ENCODE measurements at regions not wholly inside any gene's neighbourhood (a gene's known extent, or its start where the extent isn't known, plus 50 kb on each side); places are given as distances from the start of the nearest gene placed in this dataset.
A peak's percentile ranks its signal among the peaks of the same experiment; 100 is the strongest.

DNA sequence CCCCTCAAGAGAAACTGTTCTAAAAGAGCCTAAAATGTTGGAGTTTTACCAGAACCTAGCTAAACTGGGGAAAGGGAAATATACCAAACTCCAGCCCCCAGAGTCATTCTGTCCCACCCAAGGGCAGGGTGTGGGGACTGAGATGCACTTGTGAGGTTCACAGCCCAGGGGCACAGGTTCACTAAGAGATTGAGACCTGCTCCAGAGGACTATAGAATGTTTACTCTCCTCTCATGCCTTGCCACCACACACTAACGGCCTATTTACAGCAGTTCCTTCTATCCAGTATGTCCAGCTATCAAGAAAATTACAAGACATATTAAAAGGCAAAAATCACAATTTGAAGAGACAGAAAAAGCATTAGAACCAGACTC, 60.6 kb upstream of the PARP11 start:
- H3K36me3 Mint-ChIP-seq, result peaks cover 0 to 6% of the 10 kb centered on the region in 2 donors
- H3K4me1 Mint-ChIP-seq, result peaks cover 12 to 19% (median 14%) of the 10 kb centered on the region in 3 donors
- ATAC-seq (ENCODE audit: low read depth in 2 of 2) (no peak), DNase-seq (no peak)
- no peaks in the 10 kb centered on the region for H3K9me3 Mint-ChIP-seq
- H3K27me3 Mint-ChIP-seq, result peaks cover 20 to 38% (median 23%) of the 10 kb centered on the region in 3 donors
- H3K4me3 Mint-ChIP-seq, result no peak overlapping the region
- H3K27ac Mint-ChIP-seq, result no peak overlapping the region

GRCh38 chr12:3933074-3933818, 60.0 kb upstream of the PARP11 start:
- DNase-seq (no peak), ATAC-seq (ENCODE audit: low read depth in 2 of 2) (no peak)
- H3K4me1 Mint-ChIP-seq, result peaks cover 16 to 24% (median 16%) of the 10 kb centered on the region in 3 donors
- H3K36me3 Mint-ChIP-seq, result peaks cover 0 to 6% of the 10 kb centered on the region in 2 donors
- H3K27me3 Mint-ChIP-seq, result peaks cover 21 to 43% (median 28%) of the 10 kb centered on the region in 3 donors
- H3K9me3 Mint-ChIP-seq, result no peaks in the 10 kb centered on the region
- peak overlapping the region in 1 of 6 donors; percentile 35 for H3K27ac Mint-ChIP-seq
- no peak overlapping the region for H3K4me3 Mint-ChIP-seq

- ATAC-seq (ENCODE audit: low read depth in 2 of 2) (no peak), DNase-seq (no peak)
- H3K9me3 Mint-ChIP-seq, result no peaks in the 10 kb centered on the region
- H3K27ac Mint-ChIP-seq, result no peak overlapping the region
- H3K36me3 Mint-ChIP-seq, result peaks cover 0 to 6% of the 10 kb centered on the region in 2 donors
- H3K27me3 Mint-ChIP-seq, result peaks cover 21 to 54% (median 29%) of the 10 kb centered on the region in 3 donors
- no peak overlapping the region for H3K4me3 Mint-ChIP-seq
- peaks cover 16 to 24% (median 16%) of the 10 kb centered on the region in 3 donors for H3K4me1 Mint-ChIP-seq
These were observed 58.6 kb upstream of the PARP11 start for GRCh38 chr12:3931776-3932175.

- Mint-ChIP-seq H3K4me3 (no peak overlapping the region), H3K4me1 (peaks cover 16 to 24% (median 16%) of the 10 kb centered on the region in 3 donors), H3K36me3 (peaks cover 0 to 6% of the 10 kb centered on the region in 2 donors), H3K27ac (no peak overlapping the region), H3K9me3 (no peaks in the 10 kb centered on the region), H3K27me3 (peaks cover 23 to 59% (median 32%) of the 10 kb centered on the region in 3 donors)
- no peak for ATAC-seq (ENCODE audit: low read depth in 2 of 2)
- DNase-seq, result no peak
These were observed 58.0 kb upstream of the PARP11 start for GRCh38 chr12:3931206-3931605.

DNA sequence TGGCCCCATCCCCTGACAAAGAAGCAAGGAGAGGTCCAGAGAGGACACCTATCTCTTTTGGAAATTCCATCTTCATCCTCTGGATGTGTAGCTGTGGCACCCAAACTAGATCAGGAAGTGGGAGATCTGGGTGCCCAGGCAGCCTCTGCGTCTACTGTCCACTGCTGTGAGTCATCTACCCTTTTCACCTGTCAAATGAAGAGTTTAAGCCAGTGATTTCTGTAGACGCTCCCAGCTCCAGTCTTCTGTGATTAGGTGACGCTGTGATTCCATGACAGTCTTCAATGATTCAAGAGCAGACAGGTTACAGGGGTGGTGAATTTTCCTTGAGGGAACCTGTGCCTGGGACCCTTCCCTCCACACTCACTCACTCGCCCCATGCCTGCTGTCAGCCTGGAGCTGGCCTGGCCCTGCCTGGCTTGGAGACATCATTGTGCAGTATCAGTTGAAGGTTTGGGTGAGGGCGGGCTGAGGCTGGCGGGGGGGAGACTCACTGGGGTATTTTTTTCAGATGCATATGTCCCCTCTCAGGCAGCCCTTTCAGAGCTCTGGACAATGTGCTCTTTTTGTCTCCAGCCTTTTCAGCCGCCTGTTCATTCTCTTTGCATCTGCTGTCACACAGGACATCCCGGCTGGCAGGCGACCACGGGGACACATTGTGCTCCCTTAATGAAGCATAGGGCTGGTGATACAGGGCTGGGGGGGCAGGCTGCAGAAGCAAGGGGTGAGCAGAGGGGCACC, 56.8 kb upstream of the PARP11 start:
- DNase-seq (no peak), ATAC-seq (ENCODE audit: low read depth in 2 of 2) (no peak)
- H3K9me3 Mint-ChIP-seq, result no peaks in the 10 kb centered on the region
- no peak overlapping the region for H3K27ac Mint-ChIP-seq
- peaks cover 28 to 65% (median 43%) of the 10 kb centered on the region in 3 donors for H3K27me3 Mint-ChIP-seq
- peaks cover 13 to 19% (median 14%) of the 10 kb centered on the region in 3 donors for H3K4me1 Mint-ChIP-seq
- H3K36me3 Mint-ChIP-seq, result peaks cover 0 to 6% of the 10 kb centered on the region in 2 donors
- no peak overlapping the region for H3K4me3 Mint-ChIP-seq

DNA sequence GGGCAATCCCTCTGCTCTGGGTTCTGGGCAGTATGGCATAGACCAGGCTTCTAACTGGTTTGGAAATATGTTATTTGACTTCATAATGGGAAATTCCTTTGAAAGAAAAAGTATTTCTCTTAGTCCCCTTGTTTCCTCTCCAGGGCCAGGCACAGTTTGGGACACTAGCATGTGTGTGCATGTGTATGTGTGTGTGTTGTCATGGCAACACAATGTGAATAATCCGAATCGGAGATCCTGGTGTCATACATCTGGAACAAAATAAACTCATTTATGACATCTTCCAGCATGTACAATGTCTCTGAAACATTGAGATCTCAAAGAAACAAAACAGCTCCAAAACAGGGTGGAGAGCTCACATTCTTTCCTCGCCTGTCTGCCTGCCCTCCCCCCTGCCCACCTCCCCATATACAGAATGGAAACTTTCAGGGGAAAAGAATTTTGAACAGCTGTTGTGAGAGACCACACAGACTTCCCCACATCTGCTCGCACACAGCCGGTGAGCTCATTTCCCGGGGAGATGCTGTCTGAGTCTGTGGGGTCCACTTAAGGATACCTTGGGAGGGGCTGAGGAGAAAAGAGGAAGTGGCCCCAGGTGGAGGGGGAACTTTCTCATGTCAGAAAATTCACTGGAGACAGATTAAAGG, 55.5 kb upstream of the PARP11 start:
- H3K9me3 Mint-ChIP-seq, result no peaks in the 10 kb centered on the region
- peaks cover 30 to 70% (median 45%) of the 10 kb centered on the region in 3 donors for H3K27me3 Mint-ChIP-seq
- peak; percentile 49 to 52 for ATAC-seq (ENCODE audit: low read depth in 2 of 2)
- peak overlapping the region in 1 of 8 donors; percentile 61 for H3K4me3 Mint-ChIP-seq
- DNase-seq, result peak; percentile 9
- H3K4me1 Mint-ChIP-seq, result peaks cover 4 to 12% (median 8%) of the 10 kb centered on the region in 3 donors
- H3K27ac Mint-ChIP-seq, result peak overlapping the region in 1 of 6 donors; percentile 18
- H3K36me3 Mint-ChIP-seq, result peaks cover 0 to 6% of the 10 kb centered on the region in 2 donors

GRCh38 chr12:3925621-3926020, 52.4 kb upstream of the PARP11 start:
- Mint-ChIP-seq H3K4me3 (no peak overlapping the region), H3K27me3 (peaks cover 20 to 70% (median 37%) of the 10 kb centered on the region in 3 donors), H3K9me3 (no peaks in the 10 kb centered on the region), H3K27ac (no peak overlapping the region), H3K36me3 (peaks cover 0 to 6% of the 10 kb centered on the region in 2 donors), H3K4me1 (peaks cover 4 to 12% (median 8%) of the 10 kb centered on the region in 3 donors)
- ATAC-seq (ENCODE audit: low read depth in 2 of 2) (no peak), DNase-seq (no peak)

- ATAC-seq (ENCODE audit: low read depth in 2 of 2) (no peak), DNase-seq (no peak)
- Mint-ChIP-seq H3K36me3 (peaks cover 0 to 6% of the 10 kb centered on the region in 2 donors), H3K4me3 (no peak overlapping the region), H3K27ac (no peak overlapping the region), H3K4me1 (peaks cover 4 to 12% (median 8%) of the 10 kb centered on the region in 3 donors), H3K9me3 (no peaks in the 10 kb centered on the region), H3K27me3 (peaks cover 20 to 61% (median 29%) of the 10 kb centered on the region in 3 donors)
These were observed 51.6 kb upstream of the PARP11 start for GRCh38 chr12:3924761-3925160.

DNA sequence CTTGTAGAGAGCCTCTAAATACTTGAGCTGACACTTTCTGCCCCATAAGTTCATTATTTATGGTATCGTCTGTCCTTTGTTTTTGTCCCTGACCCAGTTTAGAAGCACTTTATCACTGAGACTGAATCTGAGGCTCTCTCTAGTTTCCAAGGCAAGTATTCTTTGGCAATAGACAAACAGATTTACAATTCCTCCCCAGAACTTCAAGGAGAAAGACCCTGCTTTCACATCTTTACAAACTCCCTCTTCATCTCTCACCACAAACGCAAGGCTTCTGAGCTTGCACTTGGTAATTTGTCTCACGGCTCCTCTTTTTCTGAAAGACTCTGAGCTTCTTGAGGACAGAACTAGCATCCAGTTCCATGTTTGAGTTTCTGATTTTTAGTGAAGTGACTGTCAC, 49.8 kb upstream of the PARP11 start:
- H3K9me3 Mint-ChIP-seq, result no peaks in the 10 kb centered on the region
- no peak for ATAC-seq (ENCODE audit: low read depth in 2 of 2)

More for the DNA sequence above, 49.8 kb upstream of the PARP11 start:
- H3K36me3 Mint-ChIP-seq, result no peaks in the 10 kb centered on the region
- peak overlapping the region in 1 of 6 donors; percentile 29 for H3K27ac Mint-ChIP-seq
- H3K4me1 Mint-ChIP-seq, result no peaks in the 10 kb centered on the region
- H3K4me3 Mint-ChIP-seq, result no peak overlapping the region
- peaks cover 12 to 44% (median 15%) of the 10 kb centered on the region in 3 donors for H3K27me3 Mint-ChIP-seq
- no peak for DNase-seq
